ENCODE measurements at regions not wholly inside any gene's neighbourhood (a gene's known extent, or its start where the extent isn't known, plus 50 kb on each side); places are given as distances from the start of the nearest gene placed in this dataset.
A peak's percentile ranks its signal among the peaks of the same experiment; 100 is the strongest.

DNA sequence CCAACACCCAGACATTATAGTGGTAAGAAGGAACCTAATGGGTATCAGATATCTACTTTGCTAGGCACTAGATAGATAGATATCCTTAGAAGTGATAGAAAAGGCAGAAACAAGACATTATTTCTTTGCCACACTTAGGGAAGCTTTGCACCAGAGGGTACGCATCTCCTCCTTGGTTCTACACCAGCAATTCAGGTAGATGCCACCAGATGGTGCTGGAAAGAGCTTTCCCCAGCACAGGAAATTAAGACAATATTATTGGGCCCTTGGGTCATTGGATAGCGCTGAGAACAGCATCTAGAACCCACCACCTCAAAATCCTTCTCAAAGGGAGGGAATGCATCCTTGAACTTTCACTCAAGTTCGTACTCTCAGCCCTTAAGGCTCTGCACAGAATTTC, 173.8 kb upstream of the CCL2 start:
- H3K79me2 ChIP-seq (ENCODE audit: insufficient read depth, low read length), result no peaks in the 10 kb centered on the region
- no peaks in the 10 kb centered on the region for H3K4me1 ChIP-seq (ENCODE audit: insufficient read depth, low read length)
- intact Hi-C loops (cut with micrococcal nuclease; ENCODE audit: unreplicated experiment), result no loop called here
- no peaks in the 10 kb centered on the region for H3K36me3 ChIP-seq (replicated peaks in 1 of 2; ENCODE audit: control insufficient read depth in 1 of 2, insufficient read depth in 2 of 2, low read length in 2 of 2)
- H3K9me3 ChIP-seq (ENCODE audit: low read length), result no peaks in the 10 kb centered on the region; the same call in 1 of the 2 replicates
- no peak overlapping the region for H2AFZ ChIP-seq (ENCODE audit: low read length)
- ATAC-seq (no peak; the same call in 2 of the 3 replicates), FAIRE-seq (peak; percentile 30), DNase-seq (ENCODE audit: low spot score) (no peak)
- no peak overlapping the region for H3K27ac ChIP-seq (ENCODE audit: extremely low read length, insufficient read depth, low read length)
- no peaks in the 10 kb centered on the region for H4K20me1 ChIP-seq (ENCODE audit: insufficient read depth, low read length)
- H3K27me3 ChIP-seq (ENCODE audit: control insufficient read depth in 1 of 2, insufficient read depth in 2 of 2, low read length in 2 of 2), result no peaks in the 10 kb centered on the region; a peak in 1 of 5 replicates
- no peak for TF ChIP-seq CEBPG (CRISPR knock-in tag; IDR thresholded peaks at IDR 0.05)
- TF ChIP-seq SMC3 (IDR thresholded peaks at IDR 0.05; ENCODE audit: low read length), result peak; percentile 38; the same call in 1 of the 2 replicates
- TF ChIP-seq, protein P1, sequence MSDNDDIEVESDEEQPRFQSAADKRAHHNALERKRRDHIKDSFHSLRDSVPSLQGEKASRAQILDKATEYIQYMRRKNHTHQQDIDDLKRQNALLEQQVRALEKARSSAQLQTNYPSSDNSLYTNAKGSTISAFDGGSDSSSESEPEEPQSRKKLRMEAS (IDR thresholded peaks at IDR 0.05), result no peak
- no peak for TF ChIP-seq HNRNPLL (IDR thresholded peaks at IDR 0.05; ENCODE audit: low read depth, low read length, poor library complexity, severe bottlenecking)
- TF ChIP-seq STAG1 (CRISPR knock-in tag; IDR thresholded peaks at IDR 0.05), result peak; percentile 26; the same call in 1 of the 2 replicates
- TF ChIP-seq, protein P2, sequence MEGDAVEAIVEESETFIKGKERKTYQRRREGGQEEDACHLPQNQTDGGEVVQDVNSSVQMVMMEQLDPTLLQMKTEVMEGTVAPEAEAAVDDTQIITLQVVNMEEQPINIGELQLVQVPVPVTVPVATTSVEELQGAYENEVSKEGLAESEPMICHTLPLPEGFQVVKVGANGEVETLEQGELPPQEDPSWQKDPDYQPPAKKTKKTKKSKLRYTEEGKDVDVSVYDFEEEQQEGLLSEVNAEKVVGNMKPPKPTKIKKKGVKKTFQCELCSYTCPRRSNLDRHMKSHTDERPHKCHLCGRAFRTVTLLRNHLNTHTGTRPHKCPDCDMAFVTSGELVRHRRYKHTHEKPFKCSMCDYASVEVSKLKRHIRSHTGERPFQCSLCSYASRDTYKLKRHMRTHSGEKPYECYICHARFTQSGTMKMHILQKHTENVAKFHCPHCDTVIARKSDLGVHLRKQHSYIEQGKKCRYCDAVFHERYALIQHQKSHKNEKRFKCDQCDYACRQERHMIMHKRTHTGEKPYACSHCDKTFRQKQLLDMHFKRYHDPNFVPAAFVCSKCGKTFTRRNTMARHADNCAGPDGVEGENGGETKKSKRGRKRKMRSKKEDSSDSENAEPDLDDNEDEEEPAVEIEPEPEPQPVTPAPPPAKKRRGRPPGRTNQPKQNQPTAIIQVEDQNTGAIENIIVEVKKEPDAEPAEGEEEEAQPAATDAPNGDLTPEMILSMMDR (CRISPR knock-in tag; IDR thresholded peaks at IDR 0.05), result peak; percentile 43
- TF ChIP-seq RBM39 (IDR thresholded peaks at IDR 0.05; ENCODE audit: low read depth, low read length, poor library complexity, severe bottlenecking), result no peak
- TF ChIP-seq, protein P3, sequence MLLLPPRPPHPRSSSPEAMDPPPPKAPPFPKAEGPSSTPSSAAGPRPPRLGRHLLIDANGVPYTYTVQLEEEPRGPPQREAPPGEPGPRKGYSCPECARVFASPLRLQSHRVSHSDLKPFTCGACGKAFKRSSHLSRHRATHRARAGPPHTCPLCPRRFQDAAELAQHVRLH (CRISPR knock-in tag; IDR thresholded peaks at IDR 0.05; ENCODE audit: borderline replicate concordance, low read depth), result no peak
- ChIA-PET POLR2A (no interaction called here), CTCF (ENCODE audit: low intra/inter-chr PET ratio, low total read pairs) (interaction anchor here (1.5 kb wide), 1 partner anchor 65 kb away, joined by 11 read pairs; no protein-coding TSS in a partner anchor)
- no peak overlapping the region for H3K4me2 ChIP-seq (ENCODE audit: low read depth, low read length)
- in situ Hi-C loops (cut with HindIII; ENCODE audit: extremely low pct_ligation_motif_present, low pct_unique_long_range_greater_than_20kb), result no loop called here
- BruUV-seq (replicated peaks), result no TSS peak
- H3K9ac ChIP-seq (ENCODE audit: insufficient read depth, low read depth, low read length), result no peak overlapping the region
- H3K4me3 ChIP-seq (replicated peaks in 1 of 3; ENCODE audit: insufficient read depth in 1 of 3, low read depth in 2 of 3, low read length in 3 of 3), result no peak overlapping the region
- WGBS (ENCODE audit: low lambda C conversion rate), result 0% methylated on average over 3 of the region's 3 CpGs

Measured in HepG2 (cell line).